ENCODE measurements at regions not wholly inside any gene's neighbourhood (a gene's known extent, or its start where the extent isn't known, plus 50 kb on each side); places are given as distances from the start of the nearest gene placed in this dataset.

GRCh38 chr11:92770981-92771380 is 198.5 kb upstream of the MTNR1B start:
- TF ChIP-seq, protein P1, sequence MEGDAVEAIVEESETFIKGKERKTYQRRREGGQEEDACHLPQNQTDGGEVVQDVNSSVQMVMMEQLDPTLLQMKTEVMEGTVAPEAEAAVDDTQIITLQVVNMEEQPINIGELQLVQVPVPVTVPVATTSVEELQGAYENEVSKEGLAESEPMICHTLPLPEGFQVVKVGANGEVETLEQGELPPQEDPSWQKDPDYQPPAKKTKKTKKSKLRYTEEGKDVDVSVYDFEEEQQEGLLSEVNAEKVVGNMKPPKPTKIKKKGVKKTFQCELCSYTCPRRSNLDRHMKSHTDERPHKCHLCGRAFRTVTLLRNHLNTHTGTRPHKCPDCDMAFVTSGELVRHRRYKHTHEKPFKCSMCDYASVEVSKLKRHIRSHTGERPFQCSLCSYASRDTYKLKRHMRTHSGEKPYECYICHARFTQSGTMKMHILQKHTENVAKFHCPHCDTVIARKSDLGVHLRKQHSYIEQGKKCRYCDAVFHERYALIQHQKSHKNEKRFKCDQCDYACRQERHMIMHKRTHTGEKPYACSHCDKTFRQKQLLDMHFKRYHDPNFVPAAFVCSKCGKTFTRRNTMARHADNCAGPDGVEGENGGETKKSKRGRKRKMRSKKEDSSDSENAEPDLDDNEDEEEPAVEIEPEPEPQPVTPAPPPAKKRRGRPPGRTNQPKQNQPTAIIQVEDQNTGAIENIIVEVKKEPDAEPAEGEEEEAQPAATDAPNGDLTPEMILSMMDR (IDR thresholded peaks at IDR 0.05), result no peak
- TF ChIP-seq POLR2A (IDR thresholded peaks at IDR 0.05), result no peak

All from esophagus squamous epithelium (tissue), 4 donors.